ENCODE measurements at regions not wholly inside any gene's neighbourhood (a gene's known extent, or its start where the extent isn't known, plus 50 kb on each side); places are given as distances from the start of the nearest gene placed in this dataset.

DNA sequence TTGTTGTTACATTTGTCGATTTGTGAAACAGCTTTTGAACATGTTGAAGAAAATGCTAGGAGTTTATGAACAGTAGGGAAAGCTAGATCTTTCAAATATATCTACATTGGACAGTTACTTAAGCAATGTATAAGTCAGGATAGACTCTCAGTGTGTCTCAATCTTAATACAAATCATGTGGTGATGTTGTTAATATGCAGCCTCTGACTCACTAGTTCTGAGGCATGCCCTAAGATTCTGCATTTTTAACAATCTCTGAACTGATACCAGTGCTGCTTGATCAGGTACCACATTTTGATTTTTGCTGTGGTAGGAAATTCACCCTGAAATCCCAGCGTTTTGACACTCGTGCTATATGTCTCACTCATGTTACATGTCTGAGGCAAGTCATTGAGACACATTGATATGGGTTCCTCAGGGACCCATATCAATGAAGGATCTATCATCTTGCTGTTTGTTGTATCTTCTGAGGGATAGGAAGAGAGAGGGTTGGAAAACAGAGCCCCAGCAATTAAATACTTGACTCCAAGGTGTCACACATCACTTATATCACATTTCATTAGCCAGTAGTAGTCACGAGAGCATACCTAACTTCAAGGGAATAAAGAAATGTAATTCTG, 597.9 kb downstream of the TAFA4 start:
- no peak overlapping the region for H3K27ac ChIP-seq (ENCODE audit: low read length)
- H3K27me3 ChIP-seq (ENCODE audit: insufficient read depth, low read length, poor library complexity): no peaks in the 10 kb centered on the region
- H3K36me3 ChIP-seq (ENCODE audit: insufficient read depth, low read length): no peaks in the 10 kb centered on the region
- DNase-seq (no peak), ATAC-seq (ENCODE audit: insufficient read depth, low read depth) (no peak)
- H3K9me3 ChIP-seq (ENCODE audit: insufficient read depth, low read length, severe bottlenecking): no peaks in the 10 kb centered on the region
- no peak overlapping the region for H3K9ac ChIP-seq (ENCODE audit: low read depth, low read length)
- no peak overlapping the region for H3K4me2 ChIP-seq (ENCODE audit: insufficient read depth, low read length)
- no peaks in the 10 kb centered on the region for H4K20me1 ChIP-seq (ENCODE audit: insufficient read depth, low read length)
- no peak overlapping the region for H3K4me3 ChIP-seq (ENCODE audit: low read depth in 1 of 2, low read length in 2 of 2)
- no peaks in the 10 kb centered on the region for H3K4me1 ChIP-seq (ENCODE audit: insufficient read depth, low read length)
- no peak for TF ChIP-seq EZH2 (IDR thresholded peaks at IDR 0.05; ENCODE audit: borderline replicate concordance, low read depth, low read length, severe bottlenecking)
- TF ChIP-seq, protein P1, sequence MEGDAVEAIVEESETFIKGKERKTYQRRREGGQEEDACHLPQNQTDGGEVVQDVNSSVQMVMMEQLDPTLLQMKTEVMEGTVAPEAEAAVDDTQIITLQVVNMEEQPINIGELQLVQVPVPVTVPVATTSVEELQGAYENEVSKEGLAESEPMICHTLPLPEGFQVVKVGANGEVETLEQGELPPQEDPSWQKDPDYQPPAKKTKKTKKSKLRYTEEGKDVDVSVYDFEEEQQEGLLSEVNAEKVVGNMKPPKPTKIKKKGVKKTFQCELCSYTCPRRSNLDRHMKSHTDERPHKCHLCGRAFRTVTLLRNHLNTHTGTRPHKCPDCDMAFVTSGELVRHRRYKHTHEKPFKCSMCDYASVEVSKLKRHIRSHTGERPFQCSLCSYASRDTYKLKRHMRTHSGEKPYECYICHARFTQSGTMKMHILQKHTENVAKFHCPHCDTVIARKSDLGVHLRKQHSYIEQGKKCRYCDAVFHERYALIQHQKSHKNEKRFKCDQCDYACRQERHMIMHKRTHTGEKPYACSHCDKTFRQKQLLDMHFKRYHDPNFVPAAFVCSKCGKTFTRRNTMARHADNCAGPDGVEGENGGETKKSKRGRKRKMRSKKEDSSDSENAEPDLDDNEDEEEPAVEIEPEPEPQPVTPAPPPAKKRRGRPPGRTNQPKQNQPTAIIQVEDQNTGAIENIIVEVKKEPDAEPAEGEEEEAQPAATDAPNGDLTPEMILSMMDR (IDR thresholded peaks at IDR 0.05; ENCODE audit: borderline replicate concordance, extremely low read depth, low read length, poor library complexity, severe bottlenecking): no peak
- H2AFZ ChIP-seq (ENCODE audit: low read depth, low read length): no peak overlapping the region
- no peaks in the 10 kb centered on the region for H3K79me2 ChIP-seq (ENCODE audit: insufficient read depth, low read length)

DNA sequence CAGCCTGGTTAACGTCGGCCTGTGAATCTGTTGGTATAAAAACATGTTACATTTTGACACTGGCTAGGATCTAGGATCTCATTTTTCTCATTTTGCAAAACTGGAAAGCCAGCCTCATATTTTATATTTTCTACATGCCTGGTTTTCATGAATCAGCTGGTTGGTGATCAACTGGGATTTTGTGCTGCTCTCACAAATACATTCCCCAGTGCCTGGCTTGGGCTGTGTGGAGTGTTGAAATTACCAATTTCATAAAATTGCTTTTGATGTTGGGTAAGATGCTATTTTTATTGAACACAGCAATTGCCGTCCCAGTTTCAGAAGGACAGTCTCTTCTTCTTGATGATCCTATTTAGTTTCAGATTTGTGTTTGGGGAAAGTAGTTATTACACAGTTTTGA, 604.3 kb downstream of the TAFA4 start:
- H3K4me3 ChIP-seq (ENCODE audit: low read depth in 1 of 2, low read length in 2 of 2): no peak overlapping the region
- ATAC-seq (ENCODE audit: insufficient read depth, low read depth) (no peak), DNase-seq (no peak)
- H3K79me2 ChIP-seq (ENCODE audit: insufficient read depth, low read length): no peaks in the 10 kb centered on the region
- no peaks in the 10 kb centered on the region for H3K27me3 ChIP-seq (ENCODE audit: insufficient read depth, low read length, poor library complexity)
- no peaks in the 10 kb centered on the region for H4K20me1 ChIP-seq (ENCODE audit: insufficient read depth, low read length)
- H3K9me3 ChIP-seq (ENCODE audit: insufficient read depth, low read length, severe bottlenecking): no peaks in the 10 kb centered on the region
- H3K4me1 ChIP-seq (ENCODE audit: insufficient read depth, low read length): no peaks in the 10 kb centered on the region
- H3K36me3 ChIP-seq (ENCODE audit: insufficient read depth, low read length): no peaks in the 10 kb centered on the region
- H3K4me2 ChIP-seq (ENCODE audit: insufficient read depth, low read length): no peak overlapping the region
- TF ChIP-seq EZH2 (IDR thresholded peaks at IDR 0.05; ENCODE audit: borderline replicate concordance, low read depth, low read length, severe bottlenecking): no peak
- TF ChIP-seq, protein P1 (IDR thresholded peaks at IDR 0.05; ENCODE audit: borderline replicate concordance, extremely low read depth, low read length, poor library complexity, severe bottlenecking): no peak
- H3K27ac ChIP-seq (ENCODE audit: low read length): no peak overlapping the region
- H2AFZ ChIP-seq (ENCODE audit: low read depth, low read length): no peak overlapping the region
- H3K9ac ChIP-seq (ENCODE audit: low read depth, low read length): no peak overlapping the region

DNA sequence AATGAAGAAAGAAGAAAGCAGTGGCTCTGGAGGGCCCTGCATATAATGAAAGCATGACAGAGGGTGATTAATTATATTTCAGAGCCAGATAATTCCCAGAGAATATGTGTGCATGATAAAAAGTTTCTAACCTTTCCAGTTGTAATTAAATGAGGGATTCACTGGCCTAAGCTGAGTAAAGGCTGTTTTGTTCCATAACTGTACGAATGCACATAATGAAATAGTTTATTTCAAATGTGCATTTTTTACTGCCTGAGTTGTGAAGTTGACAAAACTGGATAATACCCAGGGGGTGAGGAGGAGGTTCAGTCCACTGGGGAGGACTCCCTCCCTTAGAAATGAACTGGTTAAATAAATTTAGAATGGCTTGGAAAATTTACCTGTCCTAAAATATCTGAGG, 616.4 kb downstream of the TAFA4 start:
- Histone ChIP-seq H3K4me3 (ENCODE audit: low read depth in 1 of 2, low read length in 2 of 2) (no peak overlapping the region), H3K27me3 (ENCODE audit: insufficient read depth, low read length, poor library complexity) (no peaks in the 10 kb centered on the region), H3K9me3 (ENCODE audit: insufficient read depth, low read length, severe bottlenecking) (no peaks in the 10 kb centered on the region), H4K20me1 (ENCODE audit: insufficient read depth, low read length) (no peaks in the 10 kb centered on the region), H2AFZ (ENCODE audit: low read depth, low read length) (no peak overlapping the region), H3K4me2 (ENCODE audit: insufficient read depth, low read length) (no peak overlapping the region), H3K79me2 (ENCODE audit: insufficient read depth, low read length) (no peaks in the 10 kb centered on the region), H3K9ac (ENCODE audit: low read depth, low read length) (no peak overlapping the region), H3K4me1 (ENCODE audit: insufficient read depth, low read length) (no peaks in the 10 kb centered on the region), H3K27ac (ENCODE audit: low read length) (no peak overlapping the region), H3K36me3 (ENCODE audit: insufficient read depth, low read length) (no peaks in the 10 kb centered on the region)
- no peak for ATAC-seq (ENCODE audit: insufficient read depth, low read depth)
- no peak for DNase-seq
- TF ChIP-seq, protein P1 (IDR thresholded peaks at IDR 0.05; ENCODE audit: borderline replicate concordance, extremely low read depth, low read length, poor library complexity, severe bottlenecking): no peak
- TF ChIP-seq EZH2 (IDR thresholded peaks at IDR 0.05; ENCODE audit: borderline replicate concordance, low read depth, low read length, severe bottlenecking): no peak

Measured in DND-41 (cell line).